Psoas muscle (tissue), 7 donors: ENCODE measurements at regions not wholly inside any gene's neighbourhood (a gene's known extent, or its start where the extent isn't known, plus 50 kb on each side); places are given as distances from the start of the nearest gene placed in this dataset.

Experiments used
- ATAC-seq, 4 donors: fragments of 200-7000 bp; cut with Tn5 transposase; one replicate each; pipeline ENCODE4 v1.9.1; 2020; ENCODE audit warnings: moderate library complexity in 3 of 4, mild to moderate bottlenecking in 2 of 4
- DNase-seq, 2 donors: peaks; one replicate each; pipeline ENCODE4 v3.0.0-alpha.2; 2020
- H3K27ac ChIP-seq: fragments of 200-600 bp; one replicate; pipeline ENCODE4 v1.8.0; 2022
- H3K27me3 ChIP-seq, 3 donors: fragments of 200-600 bp in 1 of 3; one replicate each; pipeline versions ENCODE4 v1.6.1 to v1.8.0; 2013 to 2022; ENCODE audit warnings: low read length in 2 of 3, mild to moderate bottlenecking in 2 of 3, moderate library complexity in 1 of 3; ENCODE audit not compliant: insufficient read depth in 3 of 3
- H3K36me3 ChIP-seq, 2 donors: fragments of 200-600 bp in 1 of 2; one replicate each; pipeline versions ENCODE4 v1.6.1 to v1.8.0; 2013 to 2022; ENCODE audit warnings: low read depth in 1 of 2, mild to moderate bottlenecking in 1 of 2, moderate library complexity in 1 of 2; ENCODE audit not compliant: insufficient read depth in 1 of 2
- H3K4me1 ChIP-seq: fragments of 200-600 bp; one replicate; pipeline ENCODE4 v1.8.0; 2022
- H3K4me3 ChIP-seq: fragments of 200-600 bp; one replicate; pipeline ENCODE4 v1.8.0; 2022; ENCODE audit warnings: mild to moderate bottlenecking
- H3K9me3 ChIP-seq: fragments of 200-600 bp; one replicate; pipeline ENCODE4 v1.8.0; 2022
- WGBS, 3 donors: extraction: QIAGEN DNeasy Blood & Tissue Kit; methylation state at CpG; one replicate each; pipeline versions ENCODE4 v1.1.6 to v1.1.7; 2013; 5-methylcytosine and 5-hydroxymethylcytosine counted together
- intact Hi-C, 2 donors: fragments of 100-400 bp; cut with DNase I; formaldehyde crosslinking; loops; one replicate each; pipeline versions ENCODE4 v1.11.0 to v1.14.2; 2022
- TF ChIP-seq, protein P1 (sequence below): fragments of 200-600 bp; IDR thresholded peaks from one replicate; pipeline ENCODE4 v1.8.0; 2022; ENCODE audit warnings: antibody characterized with exemption
- donor health status: healthy with polysubstance abuse.
- donor health status: DM: no; HTN: no; CAD: no; lungs with moderate emphysema.
- donor health status: Bipolar disorder and iron deficiency.
- donor health status: healthy.
- donor health status: DM: yes; HTN: yes; CAD: no.
- donor health status: DM: no; HTN: no; CAD: no.
- donor health status: DM: yes; HTN: yes; CAD: no.

DNA sequence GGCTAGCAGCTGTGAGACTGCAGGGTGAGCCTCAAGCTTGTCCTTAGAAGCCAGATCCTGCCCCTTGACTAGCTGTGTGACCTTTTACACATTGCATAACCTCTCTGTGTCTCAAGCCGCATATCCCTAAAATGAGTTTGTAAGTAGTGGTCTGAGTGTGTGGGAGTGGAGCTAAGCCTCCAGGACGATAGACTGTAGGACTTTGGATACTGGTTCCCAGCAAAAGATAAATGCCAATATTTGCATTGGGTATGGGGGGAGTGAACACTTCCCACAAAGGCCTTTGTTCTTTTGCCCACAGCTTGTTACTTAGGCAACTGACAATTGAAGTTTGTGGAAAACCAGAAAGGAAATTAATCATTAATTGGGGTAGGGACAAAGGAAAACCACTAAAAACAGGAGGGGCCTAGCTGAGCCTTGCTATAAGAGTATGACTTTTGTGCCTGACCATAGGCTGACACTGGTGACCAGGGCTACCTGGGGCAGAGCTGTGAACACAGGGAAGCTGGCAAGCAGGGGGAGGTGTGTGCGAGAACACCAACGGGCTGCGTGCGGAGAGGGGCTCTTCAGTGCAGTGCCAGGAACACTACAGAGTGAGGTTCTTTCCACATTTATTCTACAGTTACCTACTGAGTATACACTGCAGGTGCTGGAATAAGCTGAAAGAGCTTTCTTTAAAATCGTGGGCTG lies 102.4 kb upstream of the ETV3 start:
- DNase-seq (no peak), ATAC-seq (no peak)
- 69 to 74% (median 73%) methylated on average over 7 of the region's 7 CpGs for WGBS, 3 donors
- no peak overlapping the region for H3K27ac ChIP-seq
- H3K36me3 ChIP-seq, result no peaks in the 10 kb centered on the region
- TF ChIP-seq, protein P1, sequence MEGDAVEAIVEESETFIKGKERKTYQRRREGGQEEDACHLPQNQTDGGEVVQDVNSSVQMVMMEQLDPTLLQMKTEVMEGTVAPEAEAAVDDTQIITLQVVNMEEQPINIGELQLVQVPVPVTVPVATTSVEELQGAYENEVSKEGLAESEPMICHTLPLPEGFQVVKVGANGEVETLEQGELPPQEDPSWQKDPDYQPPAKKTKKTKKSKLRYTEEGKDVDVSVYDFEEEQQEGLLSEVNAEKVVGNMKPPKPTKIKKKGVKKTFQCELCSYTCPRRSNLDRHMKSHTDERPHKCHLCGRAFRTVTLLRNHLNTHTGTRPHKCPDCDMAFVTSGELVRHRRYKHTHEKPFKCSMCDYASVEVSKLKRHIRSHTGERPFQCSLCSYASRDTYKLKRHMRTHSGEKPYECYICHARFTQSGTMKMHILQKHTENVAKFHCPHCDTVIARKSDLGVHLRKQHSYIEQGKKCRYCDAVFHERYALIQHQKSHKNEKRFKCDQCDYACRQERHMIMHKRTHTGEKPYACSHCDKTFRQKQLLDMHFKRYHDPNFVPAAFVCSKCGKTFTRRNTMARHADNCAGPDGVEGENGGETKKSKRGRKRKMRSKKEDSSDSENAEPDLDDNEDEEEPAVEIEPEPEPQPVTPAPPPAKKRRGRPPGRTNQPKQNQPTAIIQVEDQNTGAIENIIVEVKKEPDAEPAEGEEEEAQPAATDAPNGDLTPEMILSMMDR, result no peak
- no peak overlapping the region for H3K4me3 ChIP-seq
- H3K4me1 ChIP-seq, result no peaks in the 10 kb centered on the region
- no peaks in the 10 kb centered on the region for H3K9me3 ChIP-seq
- intact Hi-C loops, result no loop called here
- H3K27me3 ChIP-seq, result peaks cover 0 to 8% (median 0%) of the 10 kb centered on the region in 3 donors

- no peak overlapping the region for H3K4me3 ChIP-seq
- peaks cover 0 to 8% (median 0%) of the 10 kb centered on the region in 3 donors for H3K27me3 ChIP-seq
- H3K9me3 ChIP-seq, result no peaks in the 10 kb centered on the region
- TF ChIP-seq, protein P1, result no peak
- H3K36me3 ChIP-seq, result no peaks in the 10 kb centered on the region
- ATAC-seq (no peak), DNase-seq (no peak)
- H3K4me1 ChIP-seq, result no peaks in the 10 kb centered on the region
- intact Hi-C loops, result loop anchor here in 1 of 2 donors (5.0 kb wide), 1 partner anchor 218 kb away; no protein-coding TSS in a partner anchor
- no peak overlapping the region for H3K27ac ChIP-seq
Observed at GRCh38 chr1:157239936-157240335, 101.7 kb upstream of the ETV3 start.

GRCh38 chr1:157238585-157238984 lies 100.4 kb upstream of the ETV3 start:
- Histone ChIP-seq H3K36me3 (no peaks in the 10 kb centered on the region), H3K9me3 (no peaks in the 10 kb centered on the region), H3K27me3 (peaks cover 0 to 8% (median 0%) of the 10 kb centered on the region in 3 donors), H3K4me3 (no peak overlapping the region), H3K4me1 (no peaks in the 10 kb centered on the region), H3K27ac (no peak overlapping the region)
- TF ChIP-seq, protein P1, result no peak
- 55 to 64% (median 58%) methylated on average over 4 of the region's 4 CpGs for WGBS, 3 donors
- no peak for DNase-seq
- intact Hi-C loops, result loop anchor here in 1 of 2 donors (5.0 kb wide), 1 partner anchor 216 kb away; no protein-coding TSS in a partner anchor
- no peak for ATAC-seq

DNA sequence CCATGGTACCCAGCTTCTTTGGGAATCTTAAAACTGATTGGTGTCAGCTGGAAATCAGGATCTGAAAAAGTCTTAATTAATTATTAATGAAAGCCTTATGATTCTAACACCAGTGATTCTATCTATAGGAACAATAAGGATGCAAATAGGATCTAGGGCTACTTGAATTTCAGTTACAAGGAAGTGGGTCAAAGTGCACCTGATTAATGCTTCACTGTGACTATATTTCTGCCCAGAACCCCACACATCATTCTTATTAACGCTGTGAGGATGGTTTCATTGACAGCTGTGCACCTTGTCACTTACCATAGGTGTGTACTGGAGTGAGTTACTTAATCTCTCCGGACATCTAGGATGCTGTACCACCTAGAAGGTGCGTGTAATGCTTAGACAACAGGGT lies 99.8 kb upstream of the ETV3 start:
- no peak overlapping the region for H3K27ac ChIP-seq
- intact Hi-C loops, result loop anchor here in 1 of 2 donors (5.0 kb wide), 1 partner anchor 216 kb away; no protein-coding TSS in a partner anchor
- ATAC-seq (no peak), DNase-seq (no peak)
- no peaks in the 10 kb centered on the region for H3K9me3 ChIP-seq
- no peaks in the 10 kb centered on the region for H3K4me1 ChIP-seq
- 68 to 74% (median 72%) methylated on average over 3 of the region's 3 CpGs for WGBS, 3 donors
- no peaks in the 10 kb centered on the region for H3K36me3 ChIP-seq
- no peak overlapping the region for H3K4me3 ChIP-seq
- H3K27me3 ChIP-seq, result peaks cover 0 to 8% (median 0%) of the 10 kb centered on the region in 3 donors
- TF ChIP-seq, protein P1, result no peak
